ENCODE measurements at regions not wholly inside any gene's neighbourhood (a gene's known extent, or its start where the extent isn't known, plus 50 kb on each side); places are given as distances from the start of the nearest gene placed in this dataset.

- no peaks in the 10 kb centered on the region for H4K20me1 ChIP-seq (ENCODE audit: control insufficient read depth, insufficient read depth)
- ChIA-PET SMC1A (ENCODE audit: uncharacterized antibody, unreplicated experiment) (interaction anchor here (0.7 to 0.9 kb wide), 3 partner anchors 25 to 296 kb away, joined by 3 read pairs; no protein-coding TSS in a partner anchor), RAD21 (ENCODE audit: unreplicated experiment) (no interaction called here), POLR2A (interaction anchor here (0.6 kb wide), 1 partner anchor 602 kb away, joined by 3 read pairs; no protein-coding TSS in a partner anchor), CTCF (no interaction called here)
- no peaks in the 10 kb centered on the region for H3K79me2 ChIP-seq (ENCODE audit: control insufficient read depth, insufficient read depth, low read length)
- H3K4me1 ChIP-seq (ENCODE audit: control insufficient read depth, insufficient read depth, low read length): no peaks in the 10 kb centered on the region
- 47% methylated on average over 2 of the region's 2 CpGs for WGBS (ENCODE audit: insufficient coverage, insufficient replicate concordance, low lambda C conversion rate, missing lambda C conversion rate)
- no TSS peak for BruUV-seq (replicated peaks)
- intact Hi-C loops (cut with micrococcal nuclease; ENCODE audit: unreplicated experiment): no loop called here
- H3K9me3 ChIP-seq (replicated peaks; ENCODE audit: control insufficient read depth, insufficient read depth, low read length): no peaks in the 10 kb centered on the region
- no peak for TF ChIP-seq EGR1 (IDR thresholded peaks at IDR 0.05; ENCODE audit: borderline replicate concordance in 1 of 2, low read depth in 2 of 2, low read length in 2 of 2)
- no peak for TF ChIP-seq YY1 (IDR thresholded peaks at IDR 0.05; ENCODE audit: low read depth, low read length)
- no peak for TF ChIP-seq SMARCA5 (IDR thresholded peaks at IDR 0.05)
- TF ChIP-seq FOS (IDR thresholded peaks at IDR 0.05; ENCODE audit: borderline replicate concordance, extremely low read depth, insufficient read length): no peak
- TF ChIP-seq IRF5 (IDR thresholded peaks at IDR 0.05; ENCODE audit: borderline replicate concordance): no peak
- TF ChIP-seq SIX5 (IDR thresholded peaks at IDR 0.05; ENCODE audit: low read depth, low read length, severe bottlenecking): no peak
- no peak for TF ChIP-seq BMI1 (IDR thresholded peaks at IDR 0.05; ENCODE audit: borderline replicate concordance)
- TF ChIP-seq PRDM15 (CRISPR knock-in tag; IDR thresholded peaks at IDR 0.05): no peak
- TF ChIP-seq STAT1 (conservative IDR thresholded peaks at IDR 0.05): no peak
- TF ChIP-seq RELB (IDR thresholded peaks at IDR 0.05; ENCODE audit: low read depth): no peak
- no peak for TF ChIP-seq CREM (IDR thresholded peaks at IDR 0.05; ENCODE audit: low read depth)
- TF ChIP-seq ZBTB11 (CRISPR knock-in tag; IDR thresholded peaks at IDR 0.05): no peak
- no peak overlapping the region for H3K4me3 ChIP-seq
- H2AFZ ChIP-seq (ENCODE audit: control insufficient read depth, low read depth, low read length): no peak overlapping the region
- no peak overlapping the region for H3K9ac ChIP-seq (ENCODE audit: control insufficient read depth, insufficient read depth, low read length)
- H3K27ac ChIP-seq (ENCODE audit: control insufficient read depth, insufficient read depth): no peak overlapping the region
- in situ Hi-C loops (cut with MboI): no loop called here
- no peaks in the 10 kb centered on the region for H3K27me3 ChIP-seq (replicated peaks in 1 of 2; ENCODE audit: control insufficient read depth in 2 of 2, insufficient read depth in 2 of 2, low read length in 1 of 2)
- ATAC-seq (no peak), FAIRE-seq (no peak), DNase-seq (ENCODE audit: low read depth, low spot score) (no peak)
- H3K36me3 ChIP-seq (ENCODE audit: control insufficient read depth in 2 of 2, insufficient read depth in 2 of 2, low read length in 1 of 2): no peaks in the 10 kb centered on the region
- no peak overlapping the region for H3K4me2 ChIP-seq (ENCODE audit: control insufficient read depth, insufficient read depth)
These were observed 1705.2 kb upstream of the PCDH20 start for GRCh38 chr13:63120883-63121282.
